ENCODE measurements at regions not wholly inside any gene's neighbourhood (a gene's known extent, or its start where the extent isn't known, plus 50 kb on each side); places are given as distances from the start of the nearest gene placed in this dataset.
"Not testable (repeated sequence)": the region's sequence is repeated elsewhere in the genome, so short reads cannot be mapped to it uniquely, and the experiment has no call there.

- TF ChIP-seq, protein P1, sequence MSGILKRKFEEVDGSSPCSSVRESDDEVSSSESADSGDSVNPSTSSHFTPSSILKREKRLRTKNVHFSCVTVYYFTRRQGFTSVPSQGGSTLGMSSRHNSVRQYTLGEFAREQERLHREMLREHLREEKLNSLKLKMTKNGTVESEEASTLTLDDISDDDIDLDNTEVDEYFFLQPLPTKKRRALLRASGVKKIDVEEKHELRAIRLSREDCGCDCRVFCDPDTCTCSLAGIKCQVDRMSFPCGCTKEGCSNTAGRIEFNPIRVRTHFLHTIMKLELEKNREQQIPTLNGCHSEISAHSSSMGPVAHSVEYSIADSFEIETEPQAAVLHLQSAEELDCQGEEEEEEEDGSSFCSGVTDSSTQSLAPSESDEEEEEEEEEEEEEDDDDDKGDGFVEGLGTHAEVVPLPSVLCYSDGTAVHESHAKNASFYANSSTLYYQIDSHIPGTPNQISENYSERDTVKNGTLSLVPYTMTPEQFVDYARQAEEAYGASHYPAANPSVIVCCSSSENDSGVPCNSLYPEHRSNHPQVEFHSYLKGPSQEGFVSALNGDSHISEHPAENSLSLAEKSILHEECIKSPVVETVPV (CRISPR knock-in tag; IDR thresholded peaks at IDR 0.05): no peak
- TF ChIP-seq OSR1 (CRISPR knock-in tag; IDR thresholded peaks at IDR 0.05) (no peak), ZC3H10 (CRISPR knock-in tag; IDR thresholded peaks at IDR 0.05) (no peak), ZNF565 (CRISPR knock-in tag; conservative IDR thresholded peaks at IDR 0.05; ENCODE audit: low read depth) (no peak), ARNTL (CRISPR knock-in tag; IDR thresholded peaks at IDR 0.05; ENCODE audit: borderline replicate concordance, low read depth) (no peak), BACH2 (CRISPR knock-in tag; IDR thresholded peaks at IDR 0.05; ENCODE audit: borderline replicate concordance) (no peak), CSDC2 (CRISPR knock-in tag; IDR thresholded peaks at IDR 0.05) (no peak), ZNF8 (CRISPR knock-in tag; IDR thresholded peaks at IDR 0.05) (no peak), GLIS3 (CRISPR knock-in tag; IDR thresholded peaks at IDR 0.05) (no peak), ZFP3 (CRISPR knock-in tag; IDR thresholded peaks at IDR 0.05) (no peak), TOX (CRISPR knock-in tag; IDR thresholded peaks at IDR 0.05; ENCODE audit: borderline replicate concordance) (no peak), ZNF70 (CRISPR knock-in tag; IDR thresholded peaks at IDR 0.05) (no peak)
Measured at GRCh38 chr21:14054682-14055081, 156.1 kb downstream of the LIPI start (continued).

GRCh38 chr21:14050121-14050520 lies 160.6 kb downstream of the LIPI start:
- ATAC-seq: no peak
- no peak for TF ChIP-seq PPARA (CRISPR knock-in tag; IDR thresholded peaks at IDR 0.05; ENCODE audit: borderline replicate concordance)
- TF ChIP-seq CSDC2 (CRISPR knock-in tag; IDR thresholded peaks at IDR 0.05): no peak
- TF ChIP-seq OSR1 (CRISPR knock-in tag; IDR thresholded peaks at IDR 0.05): no peak
- no peak for TF ChIP-seq CREB5 (CRISPR knock-in tag; IDR thresholded peaks at IDR 0.05; ENCODE audit: low read depth)

DNA sequence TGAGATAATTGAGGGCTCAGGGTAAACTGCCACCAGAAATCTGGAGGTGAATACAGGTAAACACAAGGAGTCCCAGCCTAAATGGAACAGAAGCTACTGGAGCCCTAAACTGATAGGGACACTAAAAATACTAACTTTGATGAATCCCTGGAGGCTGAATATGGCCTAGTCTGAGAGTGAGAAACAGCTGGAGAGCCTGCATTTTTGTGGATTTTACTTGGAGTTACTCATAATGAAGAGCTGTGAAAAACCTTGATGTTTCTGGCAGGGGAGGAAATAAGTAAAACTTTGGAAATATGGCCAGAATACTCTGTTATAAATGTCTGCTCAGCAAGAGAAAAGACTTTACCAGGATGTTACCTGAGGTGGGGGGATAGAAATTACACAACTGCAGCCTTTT lies 164.4 kb downstream of the LIPI start:
- TF ChIP-seq ZNF8 (CRISPR knock-in tag; IDR thresholded peaks at IDR 0.05) (no peak), ZC3H10 (CRISPR knock-in tag; IDR thresholded peaks at IDR 0.05) (no peak), ZFP3 (CRISPR knock-in tag; IDR thresholded peaks at IDR 0.05) (no peak), OSR1 (CRISPR knock-in tag; IDR thresholded peaks at IDR 0.05) (no peak), ZFP30 (CRISPR knock-in tag; IDR thresholded peaks at IDR 0.05) (no peak), ESRRG (CRISPR knock-in tag; IDR thresholded peaks at IDR 0.05) (no peak)
- TF ChIP-seq, protein P2, sequence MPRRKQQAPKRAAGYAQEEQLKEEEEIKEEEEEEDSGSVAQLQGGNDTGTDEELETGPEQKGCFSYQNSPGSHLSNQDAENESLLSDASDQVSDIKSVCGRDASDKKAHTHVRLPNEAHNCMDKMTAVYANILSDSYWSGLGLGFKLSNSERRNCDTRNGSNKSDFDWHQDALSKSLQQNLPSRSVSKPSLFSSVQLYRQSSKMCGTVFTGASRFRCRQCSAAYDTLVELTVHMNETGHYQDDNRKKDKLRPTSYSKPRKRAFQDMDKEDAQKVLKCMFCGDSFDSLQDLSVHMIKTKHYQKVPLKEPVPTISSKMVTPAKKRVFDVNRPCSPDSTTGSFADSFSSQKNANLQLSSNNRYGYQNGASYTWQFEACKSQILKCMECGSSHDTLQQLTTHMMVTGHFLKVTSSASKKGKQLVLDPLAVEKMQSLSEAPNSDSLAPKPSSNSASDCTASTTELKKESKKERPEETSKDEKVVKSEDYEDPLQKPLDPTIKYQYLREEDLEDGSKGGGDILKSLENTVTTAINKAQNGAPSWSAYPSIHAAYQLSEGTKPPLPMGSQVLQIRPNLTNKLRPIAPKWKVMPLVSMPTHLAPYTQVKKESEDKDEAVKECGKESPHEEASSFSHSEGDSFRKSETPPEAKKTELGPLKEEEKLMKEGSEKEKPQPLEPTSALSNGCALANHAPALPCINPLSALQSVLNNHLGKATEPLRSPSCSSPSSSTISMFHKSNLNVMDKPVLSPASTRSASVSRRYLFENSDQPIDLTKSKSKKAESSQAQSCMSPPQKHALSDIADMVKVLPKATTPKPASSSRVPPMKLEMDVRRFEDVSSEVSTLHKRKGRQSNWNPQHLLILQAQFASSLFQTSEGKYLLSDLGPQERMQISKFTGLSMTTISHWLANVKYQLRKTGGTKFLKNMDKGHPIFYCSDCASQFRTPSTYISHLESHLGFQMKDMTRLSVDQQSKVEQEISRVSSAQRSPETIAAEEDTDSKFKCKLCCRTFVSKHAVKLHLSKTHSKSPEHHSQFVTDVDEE (CRISPR knock-in tag; IDR thresholded peaks at IDR 0.05): no peak
- TF ChIP-seq, protein P3, sequence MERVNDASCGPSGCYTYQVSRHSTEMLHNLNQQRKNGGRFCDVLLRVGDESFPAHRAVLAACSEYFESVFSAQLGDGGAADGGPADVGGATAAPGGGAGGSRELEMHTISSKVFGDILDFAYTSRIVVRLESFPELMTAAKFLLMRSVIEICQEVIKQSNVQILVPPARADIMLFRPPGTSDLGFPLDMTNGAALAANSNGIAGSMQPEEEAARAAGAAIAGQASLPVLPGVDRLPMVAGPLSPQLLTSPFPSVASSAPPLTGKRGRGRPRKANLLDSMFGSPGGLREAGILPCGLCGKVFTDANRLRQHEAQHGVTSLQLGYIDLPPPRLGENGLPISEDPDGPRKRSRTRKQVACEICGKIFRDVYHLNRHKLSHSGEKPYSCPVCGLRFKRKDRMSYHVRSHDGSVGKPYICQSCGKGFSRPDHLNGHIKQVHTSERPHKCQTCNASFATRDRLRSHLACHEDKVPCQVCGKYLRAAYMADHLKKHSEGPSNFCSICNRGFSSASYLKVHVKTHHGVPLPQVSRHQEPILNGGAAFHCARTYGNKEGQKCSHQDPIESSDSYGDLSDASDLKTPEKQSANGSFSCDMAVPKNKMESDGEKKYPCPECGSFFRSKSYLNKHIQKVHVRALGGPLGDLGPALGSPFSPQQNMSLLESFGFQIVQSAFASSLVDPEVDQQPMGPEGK (CRISPR knock-in tag; IDR thresholded peaks at IDR 0.05; ENCODE audit: borderline replicate concordance): no peak
- ATAC-seq: no peak

GRCh38 chr21:14040386-14040785 lies 170.4 kb downstream of the LIPI start:
- TF ChIP-seq TOX (CRISPR knock-in tag; IDR thresholded peaks at IDR 0.05; ENCODE audit: borderline replicate concordance): no peak
- TF ChIP-seq ISL1 (CRISPR knock-in tag; IDR thresholded peaks at IDR 0.05): no peak
- no peak for TF ChIP-seq GLIS3 (CRISPR knock-in tag; IDR thresholded peaks at IDR 0.05)
- TF ChIP-seq PPARA (CRISPR knock-in tag; IDR thresholded peaks at IDR 0.05; ENCODE audit: borderline replicate concordance): no peak
- no peak for TF ChIP-seq ZC3H10 (CRISPR knock-in tag; IDR thresholded peaks at IDR 0.05)
- no peak for TF ChIP-seq ZFP3 (CRISPR knock-in tag; IDR thresholded peaks at IDR 0.05)
- TF ChIP-seq ARNTL (CRISPR knock-in tag; IDR thresholded peaks at IDR 0.05; ENCODE audit: borderline replicate concordance, low read depth): no peak
- no peak for TF ChIP-seq CREB5 (CRISPR knock-in tag; IDR thresholded peaks at IDR 0.05; ENCODE audit: low read depth)
- TF ChIP-seq ESRRG (CRISPR knock-in tag; IDR thresholded peaks at IDR 0.05): no peak
- no peak for TF ChIP-seq TCF4 (CRISPR knock-in tag; IDR thresholded peaks at IDR 0.05; ENCODE audit: borderline replicate concordance)
- no peak for TF ChIP-seq ZFP30 (CRISPR knock-in tag; IDR thresholded peaks at IDR 0.05)
- TF ChIP-seq RARB (CRISPR knock-in tag; IDR thresholded peaks at IDR 0.05): no peak
- TF ChIP-seq ZNF565 (CRISPR knock-in tag; conservative IDR thresholded peaks at IDR 0.05; ENCODE audit: low read depth): no peak
- no peak for ATAC-seq

DNA sequence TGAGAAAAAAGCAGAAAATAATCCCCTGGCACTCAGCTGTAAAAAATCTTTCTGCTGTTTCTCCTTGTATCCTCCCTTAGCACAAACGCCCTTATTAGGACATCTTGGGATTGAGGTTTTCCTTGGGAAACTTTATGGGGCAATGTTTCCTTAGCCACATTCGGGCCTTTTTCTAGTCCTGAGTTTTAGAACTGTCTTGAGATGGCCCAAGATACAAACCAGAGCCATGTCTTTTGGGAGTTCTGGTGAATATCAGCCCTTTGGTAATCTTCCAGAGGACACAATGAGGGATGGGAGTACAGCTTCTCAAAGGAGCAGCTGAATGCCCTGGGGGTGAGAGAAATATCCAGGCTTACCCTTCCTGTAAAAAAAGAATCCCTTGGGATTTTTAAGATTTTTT lies 182.1 kb downstream of the LIPI start:
- ATAC-seq: not testable (repeated sequence)

DNA sequence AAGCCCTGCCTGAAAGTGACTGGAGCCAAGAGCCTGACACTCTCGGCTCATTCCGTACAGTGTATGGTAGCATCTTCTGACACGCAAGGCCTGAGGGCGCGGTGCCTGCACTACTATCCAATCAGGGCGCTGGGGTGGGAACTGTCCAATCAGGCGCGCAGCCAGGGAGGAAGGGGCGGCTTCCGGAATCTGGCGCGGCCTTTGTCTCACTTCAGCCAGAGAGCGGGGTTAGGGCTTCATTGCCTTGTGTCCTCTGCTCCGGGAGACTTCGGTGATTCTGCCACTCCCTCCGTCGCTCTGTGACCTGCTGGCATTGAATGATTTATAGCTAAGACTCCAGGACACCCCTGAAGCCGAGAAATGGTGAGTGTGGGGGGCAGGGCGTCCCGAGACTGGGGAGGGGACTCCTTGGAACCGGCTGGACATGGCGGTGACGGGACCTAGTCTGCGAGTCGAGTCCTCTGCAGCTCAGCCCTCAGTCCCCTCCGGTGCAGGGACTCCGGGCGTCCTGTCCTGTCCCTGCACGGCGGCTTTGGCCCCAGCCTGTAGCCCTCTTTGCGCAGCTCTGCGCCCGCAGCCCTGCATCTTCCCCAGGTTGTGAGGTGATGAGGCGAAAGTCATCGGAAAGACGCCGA lies 183.4 kb downstream of the LIPI start:
- ATAC-seq: peak; percentile 100

- ATAC-seq: not testable (repeated sequence)
Measured at GRCh38 chr21:14020108-14020507, 190.6 kb downstream of the LIPI start.

DNA sequence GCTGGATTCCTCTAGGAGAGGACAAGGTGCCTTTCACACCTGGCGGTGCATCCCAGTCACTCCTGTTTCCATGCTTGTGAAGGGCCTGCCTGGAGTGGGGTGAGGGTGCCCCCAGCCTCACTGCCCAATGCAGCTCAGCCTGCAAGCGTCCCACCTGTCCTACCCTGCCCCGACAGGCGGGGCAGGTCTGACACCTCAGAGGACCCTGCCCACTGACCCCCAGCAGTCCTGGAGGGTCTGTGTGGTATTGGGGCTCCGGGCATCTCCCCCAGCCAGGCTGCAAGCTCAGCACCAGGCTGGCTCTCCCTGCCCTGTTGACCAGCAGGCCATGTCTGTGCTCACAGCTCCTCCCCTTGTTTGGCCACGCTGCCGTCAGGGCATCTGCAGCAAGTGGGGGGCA lies 194.9 kb downstream of the LIPI start:
- ATAC-seq: not testable (repeated sequence)
